ENCODE measurements at regions not wholly inside any gene's neighbourhood (a gene's known extent, or its start where the extent isn't known, plus 50 kb on each side); places are given as distances from the start of the nearest gene placed in this dataset.
"Not testable (repeated sequence)": the region's sequence is repeated elsewhere in the genome, so short reads cannot be mapped to it uniquely, and the experiment has no call there.

DNA sequence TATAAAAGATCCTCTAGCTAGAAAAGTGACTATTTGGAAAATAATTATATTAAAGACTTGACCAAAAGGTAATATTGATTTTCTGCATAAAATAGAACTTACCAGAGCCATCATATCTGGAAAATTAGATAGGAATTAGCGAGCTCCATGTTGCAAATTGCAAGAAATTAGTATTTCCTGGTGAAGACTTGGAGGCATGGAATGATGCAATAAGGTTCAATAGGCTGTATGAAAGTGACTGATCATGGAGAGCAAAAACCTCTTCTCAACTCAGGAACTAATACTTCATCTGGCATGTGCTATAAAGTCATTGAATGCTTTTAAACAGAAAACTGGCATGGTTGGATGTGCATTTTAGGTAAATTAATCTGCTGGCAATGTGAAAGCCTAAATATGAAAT lies 66.3 kb upstream of the UFM1 start:
- no peak for DNase-seq (ENCODE audit: low read depth)

DNA sequence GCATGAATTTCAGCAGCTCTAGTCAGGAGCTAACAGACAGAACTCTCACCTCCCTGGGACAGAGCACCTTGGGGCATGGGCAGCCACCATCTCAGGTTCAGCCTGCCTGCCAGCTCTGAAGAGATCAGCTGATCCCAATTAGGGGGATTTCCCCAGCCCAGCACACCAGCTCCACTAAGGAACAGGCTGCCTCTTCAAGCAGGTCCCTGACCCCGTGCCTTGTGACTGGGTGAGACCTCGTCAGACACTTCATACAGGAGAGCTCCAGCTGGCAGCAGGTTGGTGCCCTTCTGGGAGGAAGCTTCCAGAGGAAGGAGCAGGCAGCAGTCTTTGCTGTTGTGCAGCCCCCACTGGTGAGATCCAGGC lies 84.5 kb upstream of the UFM1 start:
- no peak for DNase-seq (ENCODE audit: low read depth)

DNA sequence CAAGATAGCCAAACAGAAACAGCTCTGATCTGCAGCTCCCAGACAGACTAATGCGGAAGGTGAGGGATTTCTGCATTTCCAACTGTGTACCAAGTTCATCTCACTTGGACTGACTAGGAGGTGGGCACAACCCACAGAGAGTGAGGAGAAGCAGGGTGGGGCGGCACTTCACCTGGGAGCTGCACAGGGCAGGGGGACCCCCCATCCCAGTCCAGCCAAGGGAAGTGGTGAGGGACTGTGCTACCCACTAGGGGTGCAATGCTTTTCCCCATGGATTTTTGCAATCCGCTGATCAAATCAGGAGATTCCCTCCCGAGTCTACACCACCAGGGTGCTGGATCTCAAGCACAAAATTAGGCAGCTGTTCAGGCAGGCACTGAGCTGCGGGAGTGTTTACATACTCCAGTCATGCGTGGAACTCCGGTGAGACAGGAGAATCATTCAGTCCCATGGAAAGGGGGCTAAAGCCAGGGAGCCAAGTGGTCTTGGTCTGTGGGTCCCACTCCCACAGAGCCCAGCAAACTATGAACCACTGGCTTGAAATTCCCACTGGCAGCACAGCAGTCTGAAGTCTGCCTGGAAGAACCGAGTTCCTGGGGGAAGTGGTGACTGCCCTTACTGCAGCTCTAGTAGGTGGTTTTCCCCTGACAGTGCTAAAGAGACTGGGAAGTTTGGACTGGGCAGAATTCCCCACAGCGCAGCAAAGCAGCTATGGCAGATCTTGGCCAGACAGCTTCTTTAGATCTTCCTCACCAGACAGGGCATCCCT lies 85.1 kb upstream of the UFM1 start:
- no peak for DNase-seq (ENCODE audit: low read depth)

DNA sequence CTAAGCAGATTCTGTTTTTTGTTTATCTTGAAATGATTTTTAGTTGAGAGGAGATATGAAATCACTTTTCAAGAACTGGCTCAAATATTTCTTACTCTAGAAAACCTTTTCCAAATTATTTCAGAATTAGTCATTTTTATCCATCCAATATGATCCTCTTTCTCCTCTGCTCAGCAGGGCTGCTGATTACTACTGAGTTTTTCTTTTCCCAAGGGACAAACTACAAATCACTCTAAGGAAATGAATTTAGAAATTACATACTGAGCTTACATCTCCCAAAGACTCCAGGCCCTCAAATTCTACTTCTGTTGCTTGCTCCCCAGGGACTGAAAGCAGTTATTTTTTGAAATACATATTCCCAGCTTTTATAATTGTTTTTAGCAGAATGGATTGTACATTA lies 87.4 kb upstream of the UFM1 start:
- DNase-seq (ENCODE audit: low read depth) = peak; percentile 3

DNA sequence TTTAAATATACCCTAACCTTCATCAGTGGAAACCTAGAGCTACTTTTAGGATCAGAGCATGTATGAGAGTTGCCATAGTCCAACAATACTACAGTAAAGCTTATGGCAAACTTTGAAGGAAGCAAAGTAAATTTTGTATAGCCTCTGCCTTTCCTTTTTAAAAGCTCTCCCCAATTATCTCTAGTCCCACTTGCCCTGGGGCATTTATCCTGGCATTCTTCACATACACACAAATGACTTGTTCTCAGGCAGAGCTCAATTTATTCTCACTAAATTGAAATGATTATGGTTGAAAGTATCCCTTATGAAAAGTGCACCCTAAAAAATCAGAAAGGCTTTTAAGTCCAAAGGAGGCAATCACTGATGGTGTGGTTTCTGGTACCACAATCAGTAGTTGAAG lies 94.1 kb upstream of the UFM1 start:
- DNase-seq (ENCODE audit: low read depth) = no peak

DNA sequence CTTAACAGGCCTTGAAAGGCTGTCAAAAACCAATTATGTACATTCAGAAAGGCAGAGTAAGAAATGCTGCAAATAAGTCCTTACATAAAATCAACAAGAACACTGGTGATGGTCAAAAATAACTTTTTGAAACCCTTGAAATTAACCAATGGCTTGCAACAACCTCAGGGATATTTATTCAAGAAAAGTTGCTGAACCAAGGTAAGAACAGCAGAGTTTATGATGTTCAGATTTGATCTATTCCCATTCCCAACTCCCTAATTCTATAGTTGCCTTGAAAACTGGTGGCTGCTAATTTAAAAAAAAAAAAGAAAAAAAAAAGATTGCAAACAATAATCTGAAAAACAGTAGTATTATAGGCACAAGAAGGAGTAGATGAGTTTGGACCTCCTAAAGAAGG lies 109.8 kb upstream of the UFM1 start:
- no peak for DNase-seq (ENCODE audit: low read depth)

DNA sequence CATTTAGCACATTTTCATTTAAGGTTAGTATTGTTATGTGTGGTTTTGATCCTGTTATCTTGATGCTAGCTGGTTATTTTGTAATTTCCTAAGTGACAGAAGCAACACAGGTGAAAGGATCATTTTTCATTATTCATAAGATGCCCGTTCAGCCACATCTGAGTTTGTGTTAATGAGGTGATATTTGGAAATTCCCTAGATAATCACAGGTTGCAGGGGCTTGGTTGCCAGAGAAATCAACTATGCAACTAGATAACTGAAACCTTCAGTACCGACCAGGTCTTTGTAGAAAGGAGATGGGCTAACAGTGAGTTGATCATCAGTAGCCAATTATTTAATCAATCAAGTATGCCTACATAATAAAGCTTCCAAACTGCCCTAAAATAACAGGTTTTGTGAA lies 121.3 kb upstream of the UFM1 start:
- DNase-seq (ENCODE audit: low read depth) = no peak

DNA sequence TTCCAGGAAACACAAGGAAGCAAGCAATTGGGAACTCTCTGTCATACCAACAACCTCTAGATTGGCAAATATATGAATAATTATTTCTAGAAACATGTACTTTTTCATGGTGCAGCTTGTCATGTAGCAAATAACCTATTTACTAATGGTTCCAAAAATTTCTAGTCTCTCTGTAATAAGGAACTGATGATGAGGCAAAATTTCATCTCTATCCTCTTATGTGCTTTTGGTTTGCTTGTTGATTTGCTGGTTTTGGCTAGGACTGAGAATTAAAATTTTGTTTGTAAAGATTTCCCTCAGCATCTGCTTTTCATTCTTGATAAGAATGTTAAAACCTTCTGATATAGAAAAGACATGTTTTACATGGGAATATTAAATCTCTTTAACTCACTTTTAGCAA lies 123.2 kb upstream of the UFM1 start:
- DNase-seq (ENCODE audit: low read depth) = no peak

DNA sequence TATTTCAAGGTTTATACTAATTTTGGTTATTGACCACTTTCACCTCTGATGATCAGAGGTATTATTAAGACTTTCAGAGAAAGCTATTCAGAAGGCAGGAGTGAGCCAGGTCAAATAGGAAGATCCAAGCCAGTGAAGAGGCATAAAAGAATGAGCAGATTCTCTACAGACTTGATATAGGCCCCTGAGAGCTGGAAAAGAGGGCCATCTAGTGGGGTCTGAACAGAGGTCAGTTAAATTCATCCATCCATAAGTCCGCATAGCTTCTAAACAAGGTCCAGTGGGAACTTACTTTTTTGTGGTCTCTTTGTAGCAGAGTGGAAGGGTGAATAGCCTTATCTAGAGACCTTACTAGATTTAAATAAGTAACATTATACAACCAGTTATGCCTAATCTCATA lies 126.6 kb upstream of the UFM1 start:
- DNase-seq (ENCODE audit: low read depth) = no peak

DNA sequence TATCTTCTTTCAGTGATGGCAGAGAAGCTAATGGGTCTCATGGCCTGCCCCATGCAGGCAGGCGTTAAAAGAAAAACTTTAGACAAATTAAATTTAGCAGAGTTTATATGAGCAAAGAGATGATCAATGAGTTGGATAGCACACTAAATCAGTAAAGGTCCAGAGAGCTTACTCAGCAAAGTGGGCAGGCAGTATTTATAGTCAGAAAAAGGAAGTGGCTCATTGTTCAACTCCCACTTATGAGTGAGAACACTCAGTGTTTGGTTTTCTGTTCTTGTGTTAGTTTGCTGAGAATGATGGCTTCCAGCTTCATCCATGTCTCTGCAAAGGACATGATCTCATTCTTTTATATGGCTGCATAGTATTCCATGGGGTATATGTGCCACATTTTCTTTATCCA lies 128.5 kb upstream of the UFM1 start:
- not testable (repeated sequence) for DNase-seq (ENCODE audit: low read depth)

DNA sequence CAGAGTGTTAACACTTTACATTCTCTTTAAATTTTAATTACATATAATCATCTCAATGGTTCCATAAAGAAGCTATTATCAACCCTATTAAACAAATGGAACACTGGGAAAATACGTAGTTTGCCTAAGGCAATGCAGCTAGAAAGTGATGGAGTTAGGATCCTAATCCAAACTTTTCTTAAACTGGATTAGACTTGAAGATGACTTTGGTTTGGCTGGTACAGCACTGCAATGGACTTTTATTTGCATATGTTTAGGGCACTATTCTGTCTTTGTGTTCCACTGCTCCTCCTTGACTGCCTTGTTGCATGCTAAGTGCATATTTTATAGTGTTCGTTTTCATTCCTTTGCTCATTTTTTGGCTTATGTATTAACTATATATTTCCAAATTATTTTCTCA lies 133.5 kb upstream of the UFM1 start:
- DNase-seq (ENCODE audit: low read depth) = no peak

DNA sequence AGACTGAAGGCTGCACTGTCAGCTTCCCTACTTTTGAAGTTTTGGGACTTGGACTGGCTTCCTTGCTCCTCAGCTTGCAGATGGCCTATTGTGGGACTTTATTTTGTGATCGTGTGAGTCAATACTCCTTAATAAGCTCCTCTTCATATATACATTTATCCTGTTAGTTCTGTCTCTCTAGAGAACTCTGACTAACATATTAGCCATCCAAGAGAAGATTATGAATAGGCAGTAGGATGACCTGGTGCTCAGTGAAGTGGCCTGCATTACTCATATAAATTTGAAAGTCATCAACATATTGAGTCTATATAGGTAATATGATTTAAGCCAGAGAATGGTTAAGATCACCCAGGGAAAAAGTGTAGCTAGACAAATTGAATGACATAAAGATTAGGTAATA lies 136.3 kb upstream of the UFM1 start:
- DNase-seq (ENCODE audit: low read depth) = no peak

DNA sequence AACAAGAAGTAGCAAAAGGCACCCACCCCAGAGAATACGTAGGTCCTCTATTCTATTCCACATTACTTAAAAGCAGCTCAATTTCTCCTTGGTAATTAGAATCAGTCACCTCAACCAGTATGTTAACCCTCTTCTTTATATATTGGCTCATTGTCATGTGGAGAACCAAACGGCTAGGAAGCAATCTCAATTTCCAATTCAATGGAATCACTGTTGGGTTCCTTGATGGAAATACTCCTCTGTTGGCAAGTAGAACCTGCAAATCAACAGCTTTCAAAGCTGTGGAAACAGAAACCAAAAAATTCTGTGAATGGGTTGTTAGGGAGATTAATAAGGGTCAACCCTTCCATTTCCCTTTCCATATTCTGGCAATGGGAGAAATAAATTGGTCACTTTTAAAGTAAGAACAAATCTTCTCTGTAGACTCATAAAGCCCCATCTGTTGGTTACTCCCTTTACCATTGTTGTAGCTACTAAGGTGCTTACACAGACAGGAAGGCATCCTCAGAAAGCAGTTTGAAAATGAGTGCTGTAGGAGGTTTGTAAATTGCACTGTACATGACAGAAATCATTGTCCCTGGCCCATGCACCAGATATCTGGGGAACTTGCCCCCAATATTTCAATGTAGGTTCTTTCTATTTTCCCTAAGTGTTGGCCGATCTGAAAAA lies 138.6 kb upstream of the UFM1 start:
- no peak for DNase-seq (ENCODE audit: low read depth)

DNA sequence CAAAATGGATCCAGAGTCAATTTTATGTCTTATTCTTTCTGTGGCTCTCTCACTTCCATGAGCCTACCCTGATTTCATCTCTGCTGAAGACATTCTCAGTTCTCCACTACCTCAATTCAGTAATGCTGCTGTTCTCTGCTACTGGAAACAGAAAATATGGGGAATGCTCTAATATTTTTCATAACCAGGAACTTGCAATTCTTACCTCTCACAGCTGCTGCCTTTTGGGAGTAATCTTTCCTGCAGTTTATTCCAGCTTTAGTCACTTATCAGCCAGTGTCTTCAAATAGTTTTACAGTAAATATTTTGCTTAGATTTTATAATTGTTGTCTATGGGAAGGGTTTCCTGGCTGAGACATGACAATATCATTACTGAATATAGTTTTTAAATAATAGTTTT lies 145.1 kb upstream of the UFM1 start:
- DNase-seq (ENCODE audit: low read depth) = no peak

DNA sequence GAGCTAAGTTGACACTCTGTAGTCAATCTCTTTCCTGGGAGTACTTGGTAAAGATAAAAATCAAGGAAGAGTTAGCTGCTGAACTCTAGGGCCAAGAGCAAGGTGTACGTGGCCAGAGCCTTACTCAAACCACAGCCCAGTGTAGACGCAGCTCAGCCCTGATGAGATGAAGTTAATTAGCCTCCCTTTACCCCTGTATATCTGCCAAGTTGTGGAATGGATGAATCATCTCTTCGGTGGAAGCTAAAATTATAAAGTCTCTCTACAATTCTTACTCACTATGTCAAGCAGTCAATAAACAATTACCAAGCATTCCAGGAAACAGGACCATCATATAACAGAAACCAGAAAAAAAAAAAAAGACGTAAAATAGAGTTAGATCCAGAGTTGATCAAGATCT lies 146.9 kb upstream of the UFM1 start:
- DNase-seq (ENCODE audit: low read depth) = no peak

DNA sequence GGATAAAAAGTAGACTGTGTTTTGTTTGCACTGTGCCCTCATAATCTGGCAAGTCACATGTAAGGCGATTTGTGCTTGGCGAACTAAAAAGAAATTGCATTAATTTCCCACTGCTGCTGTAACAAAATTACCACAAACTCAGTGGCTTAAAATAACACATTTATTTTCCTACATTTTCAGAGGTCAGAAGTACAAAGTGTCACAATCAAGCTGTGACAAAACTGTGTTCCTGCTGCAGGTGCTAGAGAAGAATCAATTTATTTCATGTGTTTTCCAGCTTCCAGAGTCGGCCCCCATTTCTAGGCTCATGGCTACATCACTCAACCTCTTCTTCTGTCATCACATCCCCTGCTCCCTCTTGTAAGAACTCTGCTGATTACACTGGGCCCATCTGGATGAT lies 158.6 kb upstream of the UFM1 start:
- no peak for DNase-seq (ENCODE audit: low read depth)

DNA sequence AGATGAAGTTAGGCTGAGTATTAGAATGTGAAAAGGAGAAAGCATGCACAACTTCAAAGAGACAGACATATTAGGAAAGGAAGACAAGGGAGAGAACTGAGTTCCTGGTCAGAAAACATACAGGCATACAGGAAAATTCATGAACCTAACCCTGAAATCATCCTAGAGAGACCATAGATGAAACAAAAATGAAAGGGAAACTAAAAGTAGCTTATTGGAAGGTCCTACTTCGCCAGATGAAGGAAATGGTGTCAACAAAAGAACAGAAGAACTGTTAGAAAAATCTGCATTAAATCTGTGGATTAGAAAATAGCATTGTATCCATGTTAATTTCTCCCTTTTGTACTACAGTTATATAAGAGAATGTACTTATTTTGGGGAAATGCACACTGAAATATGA lies 169.0 kb upstream of the UFM1 start:
- DNase-seq (ENCODE audit: low read depth) = no peak

DNA sequence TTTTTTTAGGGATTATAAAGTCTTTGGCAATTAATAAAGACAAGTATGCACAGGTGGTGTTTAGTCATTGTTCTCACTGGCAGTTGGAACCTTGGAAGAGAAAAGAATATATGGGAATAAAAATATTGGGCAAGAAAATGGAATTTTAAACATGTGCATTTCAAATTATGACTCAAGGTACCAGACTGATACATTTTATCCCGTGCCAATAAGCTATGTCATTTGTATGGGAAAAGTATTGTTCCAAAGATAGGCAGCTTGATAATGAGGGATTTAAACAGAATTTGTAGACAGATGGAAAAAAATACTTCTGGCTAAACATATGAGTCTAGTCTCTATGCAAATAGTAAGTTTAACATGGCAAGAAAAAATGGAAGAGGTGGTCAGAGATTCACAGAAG lies 169.5 kb upstream of the UFM1 start:
- DNase-seq (ENCODE audit: low read depth) = no peak

DNA sequence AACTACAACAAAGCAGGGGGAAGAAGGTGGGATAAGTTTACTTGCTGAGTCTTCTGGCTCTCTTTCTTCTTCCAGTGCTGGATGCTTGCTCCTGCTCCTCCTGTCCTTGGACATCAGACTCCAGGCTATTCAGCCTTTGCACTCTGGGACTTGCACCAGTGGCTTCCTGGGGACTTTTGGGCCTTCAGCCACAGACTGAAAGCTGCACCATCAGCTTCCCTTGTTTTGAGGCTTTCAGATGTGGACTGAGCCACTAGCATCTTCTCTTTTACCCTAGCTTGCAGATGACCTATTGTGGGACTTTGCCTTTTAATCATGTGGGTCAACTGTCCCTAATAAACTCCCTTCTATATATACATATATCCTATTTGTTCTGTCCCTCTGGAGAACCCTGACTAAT lies 173.0 kb upstream of the UFM1 start:
- DNase-seq (ENCODE audit: low read depth) = no peak

DNA sequence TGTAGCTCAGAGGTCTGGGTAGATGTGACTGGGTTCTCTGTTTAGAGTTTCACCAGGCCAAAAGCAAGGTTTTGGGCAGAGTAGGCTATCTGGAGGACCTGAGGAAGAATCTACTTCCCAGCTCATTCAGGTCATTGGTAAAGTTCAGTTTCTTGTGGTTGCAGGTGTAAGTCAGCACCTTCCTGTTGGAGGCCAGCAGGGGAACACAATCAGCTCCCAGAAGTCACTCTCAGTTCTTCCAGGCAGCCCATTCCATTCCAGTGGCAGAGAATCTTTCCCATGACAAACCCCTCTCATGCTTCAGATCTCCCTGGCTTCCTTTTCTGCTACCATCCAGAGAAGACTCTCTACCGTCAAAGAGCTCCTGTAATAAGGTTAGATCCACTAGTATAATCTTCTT lies 176.2 kb upstream of the UFM1 start:
- no peak for DNase-seq (ENCODE audit: low read depth)

DNA sequence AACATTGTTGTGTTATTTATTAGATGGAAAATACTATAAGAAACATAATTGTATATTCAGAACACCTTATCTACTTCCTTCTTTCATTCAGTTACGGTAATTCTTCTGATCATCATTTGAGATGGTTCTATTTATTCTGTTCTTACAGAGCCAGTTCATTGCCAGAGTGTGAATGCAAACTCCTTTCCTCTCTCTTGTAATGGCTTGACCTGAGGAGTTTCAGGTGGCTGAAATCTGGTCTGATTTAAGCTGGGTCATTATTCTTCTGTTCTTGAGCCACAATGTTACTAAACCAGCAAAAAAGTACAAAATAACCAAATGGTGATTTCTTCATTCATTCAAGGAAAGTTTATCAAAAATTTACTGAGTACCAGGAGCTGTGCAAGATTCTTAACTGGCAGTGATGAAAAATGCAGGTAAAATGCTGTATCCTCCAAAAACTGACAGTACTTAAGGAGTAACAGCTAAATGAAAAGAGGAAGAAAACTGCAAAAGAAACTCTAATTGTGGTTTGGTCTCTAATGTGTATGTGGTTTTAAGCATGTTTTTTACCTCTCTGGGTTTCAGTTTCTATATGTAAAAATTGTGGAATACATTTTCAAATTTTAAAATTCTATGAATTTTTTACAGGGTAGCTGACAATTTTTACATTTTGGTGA lies 182.4 kb upstream of the UFM1 start:
- no peak for DNase-seq (ENCODE audit: low read depth)

DNA sequence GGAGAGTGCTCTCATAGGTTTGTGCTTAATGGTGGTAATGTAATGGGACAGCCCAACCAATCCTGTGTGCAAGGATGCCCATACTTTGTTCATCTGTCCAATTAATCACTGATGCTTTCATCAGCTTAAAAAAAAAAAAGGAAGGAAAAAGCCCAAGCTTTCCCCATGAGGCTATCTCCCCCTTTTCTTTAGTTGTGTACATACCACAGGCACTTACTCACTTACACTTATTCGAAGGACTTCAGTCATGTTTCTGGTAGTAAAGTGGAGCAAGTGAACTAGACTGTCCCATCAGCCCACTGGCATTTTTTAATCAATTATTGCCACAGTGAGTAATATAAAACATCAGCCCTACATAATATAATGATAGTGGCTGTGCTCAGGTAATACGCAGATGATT lies 183.5 kb upstream of the UFM1 start:
- no peak for DNase-seq (ENCODE audit: low read depth)

DNA sequence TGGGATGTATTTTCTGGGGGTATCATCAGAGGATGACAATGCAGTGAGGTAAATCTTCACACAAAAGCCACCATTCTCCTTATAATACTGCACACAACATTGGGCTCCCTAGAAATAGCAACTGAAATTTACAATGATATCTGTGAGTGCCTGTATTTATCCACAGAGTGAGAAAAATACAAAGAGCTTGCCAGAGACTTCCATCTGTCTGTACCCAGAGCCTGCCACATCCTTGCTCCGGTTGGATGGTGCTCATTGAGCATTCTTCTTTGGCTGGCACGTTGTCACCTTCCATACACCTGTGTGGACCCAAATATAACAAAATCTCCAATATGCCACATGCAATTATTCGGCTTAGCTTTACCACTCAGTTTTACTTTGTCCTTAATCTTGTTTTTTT lies 189.5 kb upstream of the UFM1 start:
- no peak for DNase-seq (ENCODE audit: low read depth)

DNA sequence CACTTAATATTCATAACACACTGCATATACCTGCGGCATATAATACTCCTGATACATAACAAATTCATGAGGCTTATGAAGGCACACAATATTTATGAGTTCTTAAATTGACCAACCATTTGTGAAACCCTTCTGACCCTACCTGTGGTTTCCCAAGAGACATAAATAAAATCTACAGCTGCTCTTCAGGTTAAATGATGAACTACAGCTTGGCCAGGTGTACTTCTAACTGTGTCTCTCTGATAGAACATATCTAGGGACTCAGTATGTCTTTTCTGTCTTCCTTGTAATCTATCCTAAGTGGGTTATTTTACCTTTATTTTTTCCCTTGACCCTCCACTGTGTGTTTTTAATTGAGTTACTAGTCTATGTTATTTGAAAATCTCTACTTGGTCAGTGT lies 189.9 kb upstream of the UFM1 start:
- no peak for DNase-seq (ENCODE audit: low read depth)
